ENCODE measurements at regions not wholly inside any gene's neighbourhood (a gene's known extent, or its start where the extent isn't known, plus 50 kb on each side); places are given as distances from the start of the nearest gene placed in this dataset.

GRCh38 chr16:55051571-55052347 is 121.1 kb downstream of the IRX5 start:
- H3K9me3 ChIP-seq (replicated peaks; ENCODE audit: control insufficient read depth, insufficient read depth, low read length) = no peaks in the 10 kb centered on the region
- H3K27me3 ChIP-seq (ENCODE audit: control insufficient read depth in 2 of 2, insufficient read depth in 2 of 2, low read length in 2 of 2) = peaks cover 3 to 5% of the 10 kb centered on the region in 2 experiments
- intact Hi-C loops (cut with micrococcal nuclease) (no loop called here), dilution Hi-C loops (cut with MboI; ENCODE audit: extremely low pct_ligation_motif_present, low sequenced_read_pairs) (no loop called here)
- FAIRE-seq (no peak), DNase-seq (ENCODE audit: low read depth, low spot score) (no peak)
- no peak overlapping the region for H3K4me2 ChIP-seq (ENCODE audit: insufficient read depth, low read length)
- H3K27ac ChIP-seq (ENCODE audit: insufficient read depth, low read depth, low read length) = no peak overlapping the region
- ChIA-PET POLR2A (no interaction called here), CTCF (no interaction called here)
- no TSS peak for BruUV-seq (replicated peaks)
- H3K79me2 ChIP-seq (ENCODE audit: control insufficient read depth, insufficient read depth, low read length) = no peaks in the 10 kb centered on the region
- no peak for TF ChIP-seq EZH2 (IDR thresholded peaks at IDR 0.05; ENCODE audit: borderline replicate concordance, low read depth, low read length, severe bottlenecking)
- no peak for TF ChIP-seq MYC (IDR thresholded peaks at IDR 0.05; ENCODE audit: low read depth, low read length)
- no peak for TF ChIP-seq FOS (IDR thresholded peaks at IDR 0.05; ENCODE audit: borderline replicate concordance, insufficient read depth, low read length)
- no peak for TF ChIP-seq JUN (IDR thresholded peaks at IDR 0.05; ENCODE audit: borderline replicate concordance, insufficient read depth, insufficient read length, low read depth)
- TF ChIP-seq GATA2 (IDR thresholded peaks at IDR 0.05; ENCODE audit: insufficient read depth, insufficient read length, low read depth, low read length) = no peak
- TF ChIP-seq, protein P1, sequence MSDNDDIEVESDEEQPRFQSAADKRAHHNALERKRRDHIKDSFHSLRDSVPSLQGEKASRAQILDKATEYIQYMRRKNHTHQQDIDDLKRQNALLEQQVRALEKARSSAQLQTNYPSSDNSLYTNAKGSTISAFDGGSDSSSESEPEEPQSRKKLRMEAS (IDR thresholded peaks at IDR 0.05; ENCODE audit: insufficient read depth, insufficient read length) = no peak
- TF ChIP-seq, protein P2, sequence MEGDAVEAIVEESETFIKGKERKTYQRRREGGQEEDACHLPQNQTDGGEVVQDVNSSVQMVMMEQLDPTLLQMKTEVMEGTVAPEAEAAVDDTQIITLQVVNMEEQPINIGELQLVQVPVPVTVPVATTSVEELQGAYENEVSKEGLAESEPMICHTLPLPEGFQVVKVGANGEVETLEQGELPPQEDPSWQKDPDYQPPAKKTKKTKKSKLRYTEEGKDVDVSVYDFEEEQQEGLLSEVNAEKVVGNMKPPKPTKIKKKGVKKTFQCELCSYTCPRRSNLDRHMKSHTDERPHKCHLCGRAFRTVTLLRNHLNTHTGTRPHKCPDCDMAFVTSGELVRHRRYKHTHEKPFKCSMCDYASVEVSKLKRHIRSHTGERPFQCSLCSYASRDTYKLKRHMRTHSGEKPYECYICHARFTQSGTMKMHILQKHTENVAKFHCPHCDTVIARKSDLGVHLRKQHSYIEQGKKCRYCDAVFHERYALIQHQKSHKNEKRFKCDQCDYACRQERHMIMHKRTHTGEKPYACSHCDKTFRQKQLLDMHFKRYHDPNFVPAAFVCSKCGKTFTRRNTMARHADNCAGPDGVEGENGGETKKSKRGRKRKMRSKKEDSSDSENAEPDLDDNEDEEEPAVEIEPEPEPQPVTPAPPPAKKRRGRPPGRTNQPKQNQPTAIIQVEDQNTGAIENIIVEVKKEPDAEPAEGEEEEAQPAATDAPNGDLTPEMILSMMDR (IDR thresholded peaks at IDR 0.05; ENCODE audit: extremely low read depth in 1 of 2, insufficient read depth in 1 of 2, low read depth in 1 of 2, low read length in 2 of 2) = no peak
- no peak for TF ChIP-seq POLR2A (IDR thresholded peaks at IDR 0.05; ENCODE audit: low read depth, low read length)
- TF ChIP-seq POLR2AphosphoS5 (IDR thresholded peaks at IDR 0.05; ENCODE audit: insufficient read depth, low read depth, low read length) = no peak
- H2AFZ ChIP-seq (ENCODE audit: low read depth, low read length) = no peak overlapping the region
- H3K9me1 ChIP-seq (replicated peaks; ENCODE audit: control insufficient read depth, extremely low read depth, insufficient read depth, low read length) = no peaks in the 10 kb centered on the region
- H4K20me1 ChIP-seq (replicated peaks; ENCODE audit: control insufficient read depth, extremely low read depth, insufficient read depth, low read length) = no peaks in the 10 kb centered on the region
- no peak overlapping the region for H3K4me3 ChIP-seq (replicated peaks in 1 of 3; ENCODE audit: insufficient read depth in 1 of 3, low read depth in 1 of 3, low read length in 3 of 3)
- H3K9ac ChIP-seq (replicated peaks; ENCODE audit: extremely low read depth, insufficient read depth, low read length) = no peak overlapping the region
- no peaks in the 10 kb centered on the region for H3K4me1 ChIP-seq (ENCODE audit: control insufficient read depth, extremely low read depth, insufficient read depth, low read length)
- no peaks in the 10 kb centered on the region for H3K36me3 ChIP-seq (ENCODE audit: control insufficient read depth in 2 of 2, extremely low read depth in 1 of 2, insufficient read depth in 2 of 2, low read length in 2 of 2)

Measured in endothelial cell of umbilical vein (primary cell).